LNCaP clone FGC (cell line): ENCODE measurements at regions not wholly inside any gene's neighbourhood (a gene's known extent, or its start where the extent isn't known, plus 50 kb on each side); places are given as distances from the start of the nearest gene placed in this dataset.

Experiments
- DNase-seq: peaks from one replicate; pipeline ENCODE4 v3.0.0-alpha.2; 2011; ENCODE audit warnings: low read depth
- H3K4me3 ChIP-seq: 2 replicates; pipeline ENCODE4 v1.5.1; 2011; ENCODE audit warnings: mild to moderate bottlenecking, low read depth, low read length, control low read depth
- CTCF ChIP-seq: IDR thresholded peaks from 2 replicates; pipeline ENCODE4 v1.5.1; 2012; ENCODE audit warnings: mild to moderate bottlenecking; ENCODE audit not compliant: control insufficient read depth, insufficient read depth; ENCODE audit errors: extremely low read depth

- no peak for DNase-seq
- no peak overlapping the region for H3K4me3 ChIP-seq
- TF ChIP-seq CTCF, result no peak
Measured at GRCh38 chr17:33580215-33580614, 287.1 kb upstream of the ASIC2 start.

- H3K4me3 ChIP-seq, result no peak overlapping the region
- no peak for DNase-seq
- TF ChIP-seq CTCF, result no peak
Measured at GRCh38 chr17:33582661-33583060, 289.6 kb upstream of the ASIC2 start.

- DNase-seq, result no peak
- no peak for TF ChIP-seq CTCF
Measured at GRCh38 chr17:33583518-33584417, 290.7 kb upstream of the ASIC2 start.

GRCh38 chr17:33593991-33594390 is 300.9 kb upstream of the ASIC2 start:
- no peak for DNase-seq
- H3K4me3 ChIP-seq, result no peak overlapping the region
- TF ChIP-seq CTCF, result no peak

More at GRCh38 chr17:33583518-33584417, 290.7 kb upstream of the ASIC2 start:
- no peak overlapping the region for H3K4me3 ChIP-seq

- H3K4me3 ChIP-seq, result no peak overlapping the region
- no peak for DNase-seq
- TF ChIP-seq CTCF, result no peak
Measured at GRCh38 chr17:33595828-33596227, 302.7 kb upstream of the ASIC2 start.

- DNase-seq, result no peak
- no peak for TF ChIP-seq CTCF
- no peak overlapping the region for H3K4me3 ChIP-seq
Measured at GRCh38 chr17:33596899-33597298, 303.8 kb upstream of the ASIC2 start.

GRCh38 chr17:33598797-33599196 is 305.7 kb upstream of the ASIC2 start:
- no peak for DNase-seq
- TF ChIP-seq CTCF, result no peak

More at GRCh38 chr17:33598797-33599196, 305.7 kb upstream of the ASIC2 start:
- no peak overlapping the region for H3K4me3 ChIP-seq
